B cell (primary cell): ENCODE measurements at regions not wholly inside any gene's neighbourhood (a gene's known extent, or its start where the extent isn't known, plus 50 kb on each side); places are given as distances from the start of the nearest gene placed in this dataset.

ENCODE experiments used
- ATAC-seq: fragments of 200-7000 bp; cut with Tn5 transposase; one replicate; pipeline ENCODE4 v1.10.0; 2021; ENCODE audit warnings: low read depth, mild to moderate bottlenecking, moderate number of reproducible peaks, moderate library complexity
- CTCF ChIA-PET: fragments of 350-600 bp; sonication (Branson Sonifier 250); formaldehyde crosslinking; loops from one replicate; lab custom pipeline; 2021; ENCODE audit warnings: antibody characterized with exemption, inconsistent platforms; lab: Charles Lee
- POLR2A ChIA-PET: fragments of 350-600 bp; sonication (Branson Sonifier 250); formaldehyde crosslinking; loops from one replicate; lab custom pipeline; 2021; ENCODE audit warnings: antibody characterized with exemption; lab: Charles Lee
- DNase-seq: peaks from one replicate; pipeline ENCODE4 v3.0.0; 2013
- H2AFZ ChIP-seq: 2 replicates; pipeline ENCODE4 v1.6.1; 2012; ENCODE audit warnings: mild to moderate bottlenecking, low read depth, low read length; ENCODE audit not compliant: insufficient read depth, poor library complexity, severe bottlenecking
- H3K27ac ChIP-seq, 2 donors: 1 replicate in 1 of 2; 2 replicates in 1 of 2; pipeline ENCODE4 v1.5.1; 2012 to 2013; ENCODE audit warnings: low read length in 2 of 2, mild to moderate bottlenecking in 2 of 2, moderate library complexity in 1 of 2
- H3K27me3 ChIP-seq, 4 experiments: fragments of 200-600 bp in 1 of 4; sonication (generic) in 1 of 4; replicated peaks in 1 of 4; 1 replicate in 2 of 4; 2 replicates in 2 of 4; pipeline versions ENCODE4 v1.6.1 to v1.7.0; 2013 to 2016; ENCODE audit warnings: low read length in 3 of 4, mild to moderate bottlenecking in 2 of 4, mixed read lengths in 1 of 4, moderate library complexity in 1 of 4; ENCODE audit not compliant: insufficient read depth in 4 of 4, control insufficient read depth in 3 of 4; ENCODE audit errors: control extremely low read depth in 1 of 4
- H3K36me3 ChIP-seq, 2 experiments: replicated peaks in 1 of 2; 1 replicate in 1 of 2; 2 replicates in 1 of 2; pipeline versions ENCODE4 v1.6.1 to v1.7.1; 2013; ENCODE audit warnings: low read length in 1 of 2; ENCODE audit not compliant: insufficient read depth in 2 of 2, control insufficient read depth in 1 of 2; ENCODE audit errors: control extremely low read depth in 1 of 2, extremely low read depth in 1 of 2
- H3K4me1 ChIP-seq, 2 donors: fragments of 200-600 bp in 1 of 2; sonication (generic) in 1 of 2; 1 replicate in 1 of 2; 2 replicates in 1 of 2; pipeline versions ENCODE4 v1.5.1 to v1.6.1; 2013 to 2017; ENCODE audit warnings: low read length in 2 of 2; ENCODE audit not compliant: control insufficient read depth in 2 of 2, insufficient read depth in 2 of 2
- H3K4me2 ChIP-seq: replicated peaks from 2 replicates; pipeline ENCODE3; 2012; ENCODE audit warnings: mild to moderate bottlenecking, low read depth, low read length; ENCODE audit not compliant: poor library complexity, severe bottlenecking
- H3K4me3 ChIP-seq, 5 experiments: fragments of 200-600 bp in 1 of 5; sonication (generic) in 1 of 5; 1 replicate in 3 of 5; 2 replicates in 2 of 5; pipeline versions ENCODE4 v1.5.1 to v1.7.0; 2011 to 2016; ENCODE audit warnings: low read length in 4 of 5, mild to moderate bottlenecking in 4 of 5, low read depth in 2 of 5, control low read depth in 1 of 5, moderate library complexity in 1 of 5; ENCODE audit not compliant: insufficient read depth in 1 of 5; ENCODE audit errors: control extremely low read depth in 1 of 5, extremely low read depth in 1 of 5
- H3K79me2 ChIP-seq: fragments of 200-600 bp; sonication (generic); one replicate; pipeline ENCODE4 v1.6.0; 2016; ENCODE audit warnings: low read length; ENCODE audit not compliant: control insufficient read depth, insufficient read depth
- H3K9ac ChIP-seq: fragments of 200-600 bp; sonication (generic); 2 replicates; pipeline ENCODE4 v1.6.1; 2017; ENCODE audit warnings: mild to moderate bottlenecking, low read length, moderate library complexity
- H3K9me3 ChIP-seq, 3 donors: one replicate each; pipeline versions ENCODE4 v1.6.1 to v1.7.1; 2013; ENCODE audit warnings: low read length in 2 of 3; ENCODE audit not compliant: control insufficient read depth in 2 of 3, insufficient read depth in 1 of 3; ENCODE audit errors: control extremely low read depth in 1 of 3
- H4K20me1 ChIP-seq: 2 replicates; pipeline ENCODE4 v1.6.0; 2012; ENCODE audit warnings: mild to moderate bottlenecking, low read length; ENCODE audit not compliant: insufficient read depth, control insufficient read depth, poor library complexity, severe bottlenecking
- H3K27ac Mint-ChIP-seq: one replicate; pipeline ENCODE4 v1.8.0; 2021; ENCODE audit warnings: mixed read lengths
- H3K27me3 Mint-ChIP-seq: one replicate; pipeline ENCODE4 v1.8.0; 2021; ENCODE audit warnings: mixed read lengths
- H3K4me1 Mint-ChIP-seq: one replicate; pipeline ENCODE4 v1.8.0; 2021; ENCODE audit warnings: mixed read lengths
- H3K4me3 Mint-ChIP-seq: one replicate; pipeline ENCODE4 v1.8.0; 2021; ENCODE audit warnings: mixed read lengths
- H3K9me3 Mint-ChIP-seq: one replicate; pipeline ENCODE4 v1.8.0; 2022; ENCODE audit warnings: mixed read lengths; ENCODE audit not compliant: insufficient read depth
- CTCF ChIP-seq: fragments of 200-600 bp; IDR thresholded peaks from one replicate; pipeline ENCODE4 v1.8.0; 2022; ENCODE audit warnings: antibody characterized with exemption, mild to moderate bottlenecking
- EZH2 ChIP-seq: IDR thresholded peaks from 2 replicates; pipeline ENCODE4 v1.6.1; 2012; ENCODE audit warnings: borderline replicate concordance, low read depth, mild to moderate bottlenecking, moderate library complexity, low read length; ENCODE audit not compliant: insufficient read depth, poor library complexity, severe bottlenecking
- WGBS: methylation state at CpG from one replicate; pipeline ENCODE4 v1.1.5; 2013; ENCODE audit warnings: missing lambda C conversion rate; ENCODE audit not compliant: insufficient coverage; 5-methylcytosine and 5-hydroxymethylcytosine counted together
- intact Hi-C: fragments of 100-400 bp; cut with micrococcal nuclease; formaldehyde crosslinking; loops from one replicate; pipeline ENCODE4 v1.10.0; 2022

GRCh38 chr3:61401359-61401758 lies 150.1 kb upstream of the FHIT start:
- H3K9me3 ChIP-seq = no peaks in the 10 kb centered on the region
- no peak overlapping the region for H3K4me3 Mint-ChIP-seq
- no peak overlapping the region for H3K9ac ChIP-seq
- peaks cover under 1% of the 10 kb centered on the region for H3K27me3 Mint-ChIP-seq
- H3K27ac ChIP-seq = no peak overlapping the region
- no peak overlapping the region for H3K4me3 ChIP-seq
- H3K9me3 Mint-ChIP-seq = no peaks in the 10 kb centered on the region
- ChIA-PET CTCF (no interaction called here), POLR2A (no interaction called here)
- H3K79me2 ChIP-seq = no peaks in the 10 kb centered on the region
- ATAC-seq (no peak), DNase-seq (no peak)
- intact Hi-C loops = no loop called here
- H3K27me3 ChIP-seq = no peaks in the 10 kb centered on the region
- 96% methylated on average over 3 of the region's 3 CpGs for WGBS
- H2AFZ ChIP-seq = no peak overlapping the region
- no peaks in the 10 kb centered on the region for H3K4me1 ChIP-seq
- H4K20me1 ChIP-seq = no peaks in the 10 kb centered on the region
- H3K4me1 Mint-ChIP-seq = no peaks in the 10 kb centered on the region
- H3K36me3 ChIP-seq = no peaks in the 10 kb centered on the region
- no peak for TF ChIP-seq EZH2
- TF ChIP-seq CTCF = no peak
- no peak overlapping the region for H3K27ac Mint-ChIP-seq
- no peak overlapping the region for H3K4me2 ChIP-seq

DNA sequence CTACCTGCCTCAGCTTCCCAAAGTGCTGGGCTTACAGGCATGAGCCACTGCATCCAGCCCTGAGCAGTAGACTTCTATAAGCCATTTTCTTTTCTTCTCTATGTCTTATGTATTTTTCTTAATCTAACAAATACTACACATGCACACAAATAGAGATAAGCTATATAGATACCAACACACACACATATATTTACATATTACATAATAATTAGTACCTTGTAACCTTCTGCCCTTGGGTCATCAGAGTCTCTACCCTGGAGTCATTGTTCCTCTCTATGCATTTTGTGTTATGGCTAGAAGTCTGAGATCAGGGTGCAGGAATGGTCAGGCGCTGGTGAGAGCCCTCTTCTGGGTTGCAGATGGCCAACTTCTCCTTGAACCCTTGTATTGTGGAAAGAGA lies 154.0 kb upstream of the PTPRG start:
- Mint-ChIP-seq H3K27me3 (peaks cover 13% of the 10 kb centered on the region), H3K4me3 (no peak overlapping the region), H3K9me3 (no peaks in the 10 kb centered on the region), H3K27ac (no peak overlapping the region), H3K4me1 (no peaks in the 10 kb centered on the region)
- ATAC-seq (no peak), DNase-seq (no peak)
- no CpG with 5 or more reads among the region's 1 CpG for WGBS
- Histone ChIP-seq H4K20me1 (no peaks in the 10 kb centered on the region), H3K27ac (no peak overlapping the region), H3K4me3 (no peak overlapping the region), H3K4me2 (no peak overlapping the region), H3K9ac (no peak overlapping the region), H2AFZ (no peak overlapping the region), H3K36me3 (no peaks in the 10 kb centered on the region), H3K4me1 (no peaks in the 10 kb centered on the region), H3K27me3 (peaks cover 0 to 4% (median 0%) of the 10 kb centered on the region in 4 experiments), H3K79me2 (no peaks in the 10 kb centered on the region), H3K9me3 (no peaks in the 10 kb centered on the region)
- POLR2A ChIA-PET = no interaction called here
- no peak for TF ChIP-seq CTCF
- no peak for TF ChIP-seq EZH2
- intact Hi-C loops = no loop called here
- CTCF ChIA-PET = no interaction called here
